Vagina (tissue), 2 donors: ENCODE measurements at regions not wholly inside any gene's neighbourhood (a gene's known extent, or its start where the extent isn't known, plus 50 kb on each side); places are given as distances from the start of the nearest gene placed in this dataset.
"Not testable (repeated sequence)": the region's sequence is repeated elsewhere in the genome, so short reads cannot be mapped to it uniquely, and the experiment has no call there.

ENCODE experiments used
- DNase-seq, 2 donors: peaks; one replicate each; pipeline ENCODE4 v3.0.0-alpha.2; 2017; ENCODE audit errors: extremely low spot score in 2 of 2
- H3K27ac ChIP-seq: fragments of 200-600 bp; sonication (generic); one replicate; pipeline ENCODE4 v1.5.1; 2019
- H3K27me3 ChIP-seq: fragments of 200-600 bp; sonication (generic); one replicate; pipeline ENCODE4 v1.5.1; 2019
- H3K36me3 ChIP-seq, 2 donors: fragments of 200-600 bp; sonication (generic); one replicate each; pipeline ENCODE4 v1.5.1; 2017 to 2019
- H3K4me1 ChIP-seq: fragments of 200-600 bp; sonication (generic); one replicate; pipeline ENCODE4 v1.5.1; 2019
- H3K4me3 ChIP-seq, 2 donors: fragments of 200-600 bp; sonication (generic); 1 replicate in 1 of 2; 2 replicates in 1 of 2; pipeline ENCODE4 v1.5.1; 2016 to 2019
- H3K9me3 ChIP-seq: fragments of 200-600 bp; sonication (generic); one replicate; pipeline ENCODE4 v1.5.1; 2019
- CTCF ChIP-seq, 3 experiments: fragments of 450-650 bp in 2 of 3; fragments of 200-600 bp in 1 of 3; sonication (generic) in 1 of 3; IDR thresholded peaks; one replicate each; pipeline ENCODE4 v1.5.1; 2017 to 2019; ENCODE audit warnings: antibody characterized with exemption in 3 of 3, mild to moderate bottlenecking in 2 of 3, moderate library complexity in 2 of 3
- POLR2A ChIP-seq, 2 donors: fragments of 450-650 bp; IDR thresholded peaks; one replicate each; pipeline ENCODE4 v1.6.1; 2017; ENCODE audit warnings: antibody characterized with exemption in 2 of 2, mild to moderate bottlenecking in 2 of 2, moderate library complexity in 2 of 2
- POLR2AphosphoS5 ChIP-seq, 2 donors: sonication (generic); formaldehyde crosslinking; IDR thresholded peaks; one replicate each; pipeline ENCODE4 v1.9.0; 2017; ENCODE audit warnings: antibody characterized with exemption in 2 of 2, mild to moderate bottlenecking in 2 of 2, low read depth in 1 of 2; ENCODE audit not compliant: insufficient read depth in 1 of 2
- intact Hi-C: fragments of 100-400 bp; cut with DNase I; formaldehyde crosslinking; loops from one replicate; pipeline ENCODE4 v1.15.1; 2023

GRCh38 chr7:69109246-69109645, 489.0 kb upstream of the AUTS2 start:
- no peaks in the 10 kb centered on the region for H3K36me3 ChIP-seq
- H3K27ac ChIP-seq, result no peak overlapping the region
- intact Hi-C loops, result no loop called here
- no peak for DNase-seq
- no peaks in the 10 kb centered on the region for H3K9me3 ChIP-seq
- H3K27me3 ChIP-seq, result no peaks in the 10 kb centered on the region
- TF ChIP-seq CTCF (IDR thresholded peaks at IDR 0.05) (no peak), POLR2A (IDR thresholded peaks at IDR 0.05) (no peak), POLR2AphosphoS5 (IDR thresholded peaks at IDR 0.05; ENCODE audit: insufficient read depth in 1 of 2, low read depth in 1 of 2) (no peak)
- H3K4me1 ChIP-seq, result no peaks in the 10 kb centered on the region
- no peak overlapping the region for H3K4me3 ChIP-seq

DNA sequence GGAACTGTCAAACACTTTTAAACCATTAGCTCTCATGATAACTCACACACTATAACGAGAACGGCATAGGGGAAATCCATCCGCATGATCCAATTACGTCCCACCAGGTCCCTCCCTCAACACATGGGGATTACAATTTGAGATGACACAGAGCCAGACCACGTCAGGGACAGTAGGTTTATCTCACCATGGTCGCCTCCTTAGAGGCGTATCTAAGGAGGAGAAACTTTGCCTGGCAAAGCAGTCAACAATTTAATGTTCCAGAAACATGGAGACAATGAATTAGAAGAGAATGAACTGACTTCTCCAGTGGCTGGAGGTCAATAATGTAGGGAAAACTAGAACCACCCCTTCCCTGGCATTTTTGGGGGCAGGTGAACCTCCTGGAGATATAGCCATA, 488.4 kb upstream of the AUTS2 start:
- H3K9me3 ChIP-seq, result no peaks in the 10 kb centered on the region
- no peak for DNase-seq
- H3K36me3 ChIP-seq, result no peaks in the 10 kb centered on the region
- no peak overlapping the region for H3K4me3 ChIP-seq
- intact Hi-C loops, result no loop called here
- no peaks in the 10 kb centered on the region for H3K27me3 ChIP-seq
- TF ChIP-seq POLR2AphosphoS5 (IDR thresholded peaks at IDR 0.05; ENCODE audit: insufficient read depth in 1 of 2, low read depth in 1 of 2), result no peak
- no peak for TF ChIP-seq CTCF (IDR thresholded peaks at IDR 0.05)
- no peak for TF ChIP-seq POLR2A (IDR thresholded peaks at IDR 0.05)
- no peak overlapping the region for H3K27ac ChIP-seq
- H3K4me1 ChIP-seq, result no peaks in the 10 kb centered on the region

GRCh38 chr7:69110450-69111050, 487.7 kb upstream of the AUTS2 start:
- no peaks in the 10 kb centered on the region for H3K4me1 ChIP-seq
- no peak overlapping the region for H3K27ac ChIP-seq
- no peaks in the 10 kb centered on the region for H3K9me3 ChIP-seq
- H3K36me3 ChIP-seq, result no peaks in the 10 kb centered on the region
- H3K4me3 ChIP-seq, result no peak overlapping the region
- no peak for DNase-seq
- no peaks in the 10 kb centered on the region for H3K27me3 ChIP-seq
- intact Hi-C loops, result no loop called here
- TF ChIP-seq POLR2A (IDR thresholded peaks at IDR 0.05), result no peak
- TF ChIP-seq CTCF (IDR thresholded peaks at IDR 0.05), result no peak
- TF ChIP-seq POLR2AphosphoS5 (IDR thresholded peaks at IDR 0.05; ENCODE audit: insufficient read depth in 1 of 2, low read depth in 1 of 2), result no peak

DNA sequence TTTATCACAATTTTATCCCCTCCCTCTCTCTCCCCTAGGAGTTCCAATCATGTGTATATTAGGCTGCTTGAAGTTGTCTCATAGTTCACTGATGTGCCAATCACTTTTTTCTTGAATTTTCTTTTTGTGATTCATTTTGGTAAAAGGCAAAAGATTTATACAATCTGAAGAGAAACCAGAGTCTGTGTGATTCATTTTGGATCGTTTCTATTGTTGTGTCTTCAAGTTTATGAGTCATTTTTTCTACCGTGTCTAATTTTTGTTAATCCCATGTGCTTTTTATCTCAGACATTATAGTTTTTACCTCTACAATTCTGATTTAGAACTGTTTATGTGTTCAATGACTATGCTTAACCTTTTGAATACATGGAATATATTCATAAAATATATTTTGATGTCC, 483.9 kb upstream of the AUTS2 start:
- Histone ChIP-seq H3K27ac (no peak overlapping the region), H3K9me3 (no peaks in the 10 kb centered on the region), H3K36me3 (no peaks in the 10 kb centered on the region), H3K4me3 (no peak overlapping the region), H3K4me1 (no peaks in the 10 kb centered on the region), H3K27me3 (no peaks in the 10 kb centered on the region)
- intact Hi-C loops, result no loop called here
- no peak for TF ChIP-seq CTCF (IDR thresholded peaks at IDR 0.05)
- no peak for TF ChIP-seq POLR2AphosphoS5 (IDR thresholded peaks at IDR 0.05; ENCODE audit: insufficient read depth in 1 of 2, low read depth in 1 of 2)
- no peak for TF ChIP-seq POLR2A (IDR thresholded peaks at IDR 0.05)
- DNase-seq, result no peak

- Histone ChIP-seq H3K27me3 (no peaks in the 10 kb centered on the region), H3K36me3 (no peaks in the 10 kb centered on the region), H3K4me3 (no peak overlapping the region), H3K9me3 (no peaks in the 10 kb centered on the region), H3K4me1 (no peaks in the 10 kb centered on the region), H3K27ac (no peak overlapping the region)
- intact Hi-C loops, result no loop called here
- TF ChIP-seq POLR2AphosphoS5 (IDR thresholded peaks at IDR 0.05; ENCODE audit: insufficient read depth in 1 of 2, low read depth in 1 of 2) (no peak), CTCF (IDR thresholded peaks at IDR 0.05) (no peak), POLR2A (IDR thresholded peaks at IDR 0.05) (no peak)
- no peak for DNase-seq
Observed at GRCh38 chr7:69115788-69116187, 482.5 kb upstream of the AUTS2 start.

GRCh38 chr7:69116196-69116595, 482.1 kb upstream of the AUTS2 start:
- H3K4me1 ChIP-seq, intact Hi-C loops, H3K27ac ChIP-seq, H3K9me3 ChIP-seq, H3K36me3 ChIP-seq, H3K4me3 ChIP-seq, DNase-seq, H3K27me3 ChIP-seq: not testable (repeated sequence)
